Anterior cingulate cortex (tissue), 58 donors: ENCODE measurements at regions not wholly inside any gene's neighbourhood (a gene's known extent, or its start where the extent isn't known, plus 50 kb on each side); places are given as distances from the start of the nearest gene placed in this dataset.
A peak's percentile ranks its signal among the peaks of the same experiment; 100 is the strongest.

ENCODE experiments used
- DNase-seq, 58 donors: peaks; one replicate each; lab custom pipeline; 2025; lab: John Stamatoyannopoulos, UW

DNA sequence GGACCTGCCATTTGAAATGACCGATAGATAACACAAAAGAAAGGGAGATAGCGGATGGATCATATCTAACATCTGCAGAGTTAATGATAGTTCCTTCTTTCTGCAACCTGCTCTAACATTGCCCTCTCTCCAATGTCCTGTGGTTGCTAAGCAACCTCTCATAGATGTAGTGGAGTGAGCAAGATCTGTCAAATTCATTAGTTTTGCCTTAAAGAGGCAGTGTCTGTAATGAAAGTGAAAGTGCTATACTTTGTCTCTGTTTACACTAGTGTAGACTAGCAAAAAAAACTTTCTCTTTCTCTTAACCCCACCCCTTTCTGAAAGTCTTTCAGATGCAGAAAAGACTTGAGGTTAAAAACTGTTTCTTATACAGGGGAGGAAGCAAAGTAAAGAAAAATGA lies 1196.9 kb downstream of the SORCS3 start:
- peak in 1 of 58 donors; percentile 13 for DNase-seq

DNA sequence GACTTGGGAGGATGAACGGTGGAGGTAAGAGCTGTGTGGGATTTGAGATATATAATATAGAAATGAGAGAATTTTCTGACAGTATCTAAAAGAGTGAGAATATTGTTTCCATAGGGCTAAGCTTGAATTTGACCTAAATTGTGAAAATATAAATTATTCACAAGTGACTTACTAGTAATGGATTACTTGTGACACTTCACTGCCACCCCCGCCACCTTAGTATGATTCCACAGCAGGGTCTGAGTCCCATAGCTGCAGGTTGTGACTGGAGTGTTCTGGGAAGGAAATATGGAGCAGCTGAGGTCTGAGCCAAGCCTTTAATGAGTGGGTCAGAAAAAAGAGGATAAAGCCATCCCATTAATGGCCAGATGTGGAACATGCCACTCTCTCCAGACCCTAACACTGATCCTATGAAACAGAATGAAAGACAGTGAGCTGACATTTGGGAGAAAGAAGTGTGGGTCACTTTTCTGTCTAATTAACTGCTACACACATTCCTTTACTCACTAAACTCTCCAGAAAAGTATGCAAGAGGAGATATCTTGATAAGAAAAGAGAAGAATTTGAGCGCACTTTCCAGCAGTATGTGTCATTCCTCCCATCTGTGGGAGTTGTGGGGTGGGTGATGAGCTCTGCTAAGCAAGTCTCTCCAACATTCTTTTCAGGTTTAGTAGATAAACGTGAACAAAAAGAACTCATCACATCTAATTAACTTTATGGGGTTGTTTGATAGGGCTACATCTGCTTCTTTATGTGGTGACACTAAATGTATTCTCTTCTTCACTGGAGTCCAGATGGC lies 1193.4 kb downstream of the SORCS3 start:
- peak in 5 of 58 donors; percentile 1 to 28 (median 4) for DNase-seq

DNA sequence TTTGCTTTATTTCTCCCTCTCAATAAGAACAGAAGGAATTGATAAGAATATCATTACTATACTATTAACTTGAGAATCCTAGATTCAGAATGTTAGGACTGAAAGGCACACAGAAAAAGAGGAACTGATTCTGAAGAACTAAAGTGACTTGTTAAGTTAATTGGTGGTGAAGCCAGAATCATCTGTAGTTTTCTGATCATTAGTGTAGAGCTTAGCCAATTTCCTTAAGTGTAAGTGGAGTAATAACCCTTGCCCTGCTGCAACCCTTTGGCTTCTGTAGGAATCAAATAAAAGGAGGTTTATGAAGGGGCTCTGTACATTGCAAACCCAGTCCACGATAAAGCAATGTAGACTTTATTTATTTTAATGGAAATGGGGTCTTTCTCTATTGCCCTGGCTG lies 1186.0 kb downstream of the SORCS3 start:
- no peak for DNase-seq

DNA sequence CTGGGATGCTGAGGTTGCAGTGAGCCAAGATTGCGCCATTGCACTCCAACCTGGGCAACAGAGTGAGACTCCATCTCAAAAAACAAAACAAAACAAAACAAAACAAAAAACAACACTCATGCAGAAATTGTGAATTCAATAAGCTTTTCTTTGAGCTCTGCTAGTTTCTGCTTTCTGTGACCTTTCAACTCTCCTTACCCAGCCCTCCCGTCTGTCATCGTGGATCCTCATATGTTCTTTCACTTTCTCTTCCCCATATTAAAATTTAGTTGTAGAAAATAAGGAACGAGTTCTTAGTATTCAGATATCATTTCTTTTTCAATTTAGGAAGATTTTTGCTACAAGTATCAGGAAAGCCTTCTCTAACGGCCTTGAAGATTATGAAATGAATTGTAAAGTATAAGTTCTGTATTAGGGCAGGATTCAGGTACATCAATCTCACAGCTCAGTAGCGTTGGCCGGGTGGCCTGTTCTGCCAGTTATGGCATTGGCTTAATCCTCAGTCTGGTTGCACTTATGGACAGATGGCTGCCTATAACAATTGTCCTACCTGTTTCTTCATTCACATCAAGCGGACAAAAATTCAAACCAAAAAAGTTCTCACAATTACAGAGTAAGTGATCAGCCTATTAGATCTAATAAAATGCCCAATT lies 1167.0 kb downstream of the SORCS3 start:
- DNase-seq, result no peak

DNA sequence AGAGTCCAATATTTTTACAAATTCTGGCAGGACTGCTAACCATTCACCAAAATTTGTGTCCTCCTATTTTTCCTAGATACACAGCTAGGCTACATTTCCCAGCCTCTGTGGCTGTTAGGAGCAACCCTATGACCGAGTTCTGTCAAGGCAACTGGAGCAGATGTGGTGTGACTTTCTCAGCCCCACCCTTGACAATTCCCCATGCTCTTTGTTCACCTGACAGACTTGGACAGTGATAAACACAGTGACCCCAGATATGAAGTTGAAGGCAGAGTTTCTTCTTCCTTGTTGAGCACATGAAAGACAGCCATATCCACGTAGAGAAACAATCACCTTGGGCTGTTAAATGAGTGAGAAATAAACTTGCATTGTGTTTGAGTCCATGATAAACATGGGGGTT lies 1162.1 kb downstream of the SORCS3 start:
- DNase-seq, result no peak

DNA sequence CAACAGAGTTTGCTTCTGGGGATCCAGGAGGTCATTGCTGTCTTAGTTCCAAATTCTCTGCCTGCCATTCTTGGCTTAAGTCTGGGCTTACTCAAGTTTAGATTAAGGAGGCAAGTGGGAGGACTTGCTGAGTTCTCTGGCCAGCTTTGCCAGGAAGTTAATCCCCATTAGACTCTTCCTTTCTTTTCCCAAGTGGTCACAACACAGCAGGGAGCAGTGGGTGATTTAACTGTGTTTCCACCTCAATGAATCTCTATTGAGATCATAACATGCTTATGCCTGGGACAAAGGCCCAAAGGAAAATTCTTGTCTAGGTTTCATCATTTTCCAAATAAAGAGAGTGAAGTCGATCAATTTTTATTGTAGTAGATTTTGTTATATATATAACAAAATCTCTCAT lies 1159.6 kb downstream of the SORCS3 start:
- no peak for DNase-seq

DNA sequence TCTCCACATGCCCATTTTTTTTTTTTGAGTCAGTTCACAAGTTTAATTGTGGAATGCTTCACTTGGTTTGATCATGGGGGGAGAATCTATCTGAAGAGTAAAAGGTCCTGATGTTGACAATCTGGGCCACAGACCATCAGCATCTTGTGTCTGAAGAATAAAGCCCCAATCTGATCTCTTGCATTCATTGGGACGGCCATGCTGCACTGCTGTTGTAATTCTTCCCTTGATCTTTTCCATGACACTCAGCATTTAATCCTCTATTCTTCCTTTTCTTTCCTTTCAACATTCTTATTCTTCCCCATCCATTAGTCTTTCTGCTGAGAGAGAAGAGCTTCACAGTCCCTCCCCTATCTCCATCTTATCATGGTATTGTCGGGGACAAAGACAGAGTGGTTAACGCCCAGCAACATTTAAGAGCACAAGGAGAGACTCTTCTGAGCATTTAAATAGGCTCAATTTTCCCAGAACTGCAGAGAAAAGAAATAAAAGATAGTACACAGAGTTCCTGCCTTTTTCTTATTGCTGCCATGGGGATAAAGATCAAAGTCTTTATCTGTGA lies 1157.3 kb downstream of the SORCS3 start:
- DNase-seq, result no peak

DNA sequence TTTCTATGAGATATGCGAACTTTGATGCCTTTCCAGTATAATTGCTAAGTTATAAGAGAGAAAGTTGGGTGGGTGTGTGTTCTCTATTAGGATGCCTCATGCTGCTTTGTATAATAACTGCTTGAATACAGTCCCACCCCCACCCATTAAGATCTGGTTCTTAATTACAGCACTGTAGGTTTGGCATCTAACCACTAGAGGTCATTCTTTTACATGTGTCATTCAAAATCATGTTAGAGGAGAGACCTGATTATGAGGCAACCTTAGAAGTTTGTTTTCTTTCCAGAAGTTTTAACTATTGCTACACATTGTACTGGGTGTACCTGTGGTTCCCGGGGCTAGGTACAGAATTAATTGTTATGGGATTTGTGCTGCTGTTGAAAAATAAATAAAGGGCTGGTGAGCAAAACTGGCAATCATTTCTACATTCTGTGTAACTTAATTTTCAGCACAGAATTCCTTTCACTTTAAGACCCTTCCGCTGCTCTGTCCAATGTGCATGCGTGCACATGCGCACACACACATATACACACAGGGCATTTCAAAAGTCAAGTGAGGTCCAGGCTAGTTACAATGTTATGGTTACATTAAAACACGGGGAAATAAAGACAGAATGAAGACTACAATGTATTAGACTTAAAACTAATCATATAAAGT lies 1156.3 kb downstream of the SORCS3 start:
- DNase-seq, result peak in 1 of 58 donors; percentile 5

DNA sequence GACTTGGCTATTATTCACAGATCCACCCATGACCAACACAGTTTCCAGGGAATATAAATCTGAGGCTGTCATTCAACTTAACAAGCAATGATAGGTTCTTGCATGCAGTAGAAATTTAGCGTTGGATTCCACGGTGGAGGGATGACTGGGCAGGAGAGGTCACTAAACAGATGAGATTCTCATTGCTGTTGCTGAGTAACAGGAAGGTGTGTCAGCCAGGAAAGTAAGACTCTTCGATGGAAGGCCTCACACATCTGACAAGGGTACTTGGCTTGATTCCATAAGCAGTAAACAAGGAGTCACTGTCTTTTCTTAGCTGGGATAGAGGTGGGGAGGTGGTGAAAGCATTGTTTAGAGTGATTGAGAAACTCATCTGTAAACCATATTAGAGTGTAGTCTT lies 1152.0 kb downstream of the SORCS3 start:
- no peak for DNase-seq

DNA sequence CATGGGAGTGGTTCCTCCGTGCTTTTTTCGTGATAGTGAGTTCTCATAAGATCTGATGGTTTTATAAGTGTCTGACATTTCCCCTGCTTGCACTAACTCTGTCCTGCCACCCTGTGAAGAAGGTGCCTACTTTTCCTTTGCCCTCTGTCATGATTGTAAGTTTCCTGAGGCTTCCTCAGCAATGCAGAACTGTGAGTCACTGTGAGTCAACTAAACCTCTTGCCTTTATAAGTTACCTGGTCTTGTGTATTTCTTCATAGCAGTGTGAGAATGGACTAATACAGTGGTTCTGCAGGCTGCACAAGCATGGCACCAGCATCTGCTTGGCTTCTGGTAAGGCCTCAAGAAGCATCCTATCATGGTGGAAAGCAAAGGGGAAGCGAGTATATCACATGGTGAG lies 1144.6 kb downstream of the SORCS3 start:
- DNase-seq, result no peak

DNA sequence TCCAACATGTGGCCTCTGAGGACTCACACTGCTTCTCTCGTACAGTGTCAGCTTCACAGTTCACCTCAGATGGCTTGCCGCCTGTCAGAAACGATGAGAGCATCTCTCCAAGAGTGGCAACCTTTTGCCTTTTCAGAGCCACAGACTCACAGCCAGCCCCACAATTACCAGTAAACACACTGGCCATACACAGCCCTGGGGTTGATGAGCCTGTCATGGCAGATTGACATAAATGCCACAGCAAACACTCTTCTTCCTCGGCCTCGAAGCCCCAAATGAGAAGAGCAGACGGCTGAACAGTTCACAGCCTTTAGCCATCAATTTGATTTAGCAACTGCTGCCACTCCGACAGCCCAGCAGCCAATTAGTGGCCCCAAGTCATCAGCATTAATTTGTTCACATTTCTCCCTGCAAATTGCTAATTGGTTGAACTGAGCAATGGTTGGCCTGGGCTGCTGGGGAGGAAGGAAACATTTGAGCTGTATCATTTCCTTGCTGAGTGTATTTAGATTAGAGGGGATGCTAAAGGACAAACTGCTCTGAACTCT lies 1142.9 kb downstream of the SORCS3 start:
- no peak for DNase-seq

DNA sequence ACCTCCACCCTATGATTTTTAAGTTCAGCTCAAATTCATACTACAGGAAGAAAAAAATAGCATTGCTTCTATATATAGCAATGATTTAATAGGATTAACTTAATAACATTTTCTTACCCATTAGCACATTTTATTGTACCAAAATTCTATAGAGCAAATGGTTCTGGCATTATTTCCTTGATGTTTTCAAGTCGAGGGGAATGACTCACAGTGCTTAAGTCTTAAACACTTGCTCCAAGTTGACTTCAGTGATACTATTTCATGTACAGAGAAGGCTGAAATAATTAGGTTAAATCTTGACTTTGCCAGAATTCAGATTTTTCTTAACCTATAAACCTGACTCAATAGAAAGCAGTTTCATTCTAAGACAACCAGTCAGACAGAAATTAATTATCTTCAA lies 1133.8 kb downstream of the SORCS3 start:
- no peak for DNase-seq

DNA sequence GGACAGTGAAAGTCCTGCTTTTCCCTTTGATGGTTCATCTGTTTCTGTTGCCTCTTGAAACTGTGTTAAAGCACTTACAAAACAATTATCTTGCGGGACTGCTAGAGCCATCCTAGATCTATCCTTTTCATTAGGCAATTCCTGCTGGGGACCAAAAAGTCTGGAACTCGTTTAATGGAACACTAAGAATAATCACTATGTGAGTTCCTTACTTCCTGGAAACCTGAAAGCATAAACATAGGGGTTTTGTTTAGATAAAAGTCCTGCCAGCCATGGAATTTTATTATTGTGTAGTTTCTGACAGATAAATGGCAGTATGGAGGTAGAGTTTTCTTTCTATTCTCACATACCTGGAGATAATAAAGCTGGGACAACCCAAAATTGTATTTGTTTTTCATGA lies 1133.3 kb downstream of the SORCS3 start:
- DNase-seq, result no peak

DNA sequence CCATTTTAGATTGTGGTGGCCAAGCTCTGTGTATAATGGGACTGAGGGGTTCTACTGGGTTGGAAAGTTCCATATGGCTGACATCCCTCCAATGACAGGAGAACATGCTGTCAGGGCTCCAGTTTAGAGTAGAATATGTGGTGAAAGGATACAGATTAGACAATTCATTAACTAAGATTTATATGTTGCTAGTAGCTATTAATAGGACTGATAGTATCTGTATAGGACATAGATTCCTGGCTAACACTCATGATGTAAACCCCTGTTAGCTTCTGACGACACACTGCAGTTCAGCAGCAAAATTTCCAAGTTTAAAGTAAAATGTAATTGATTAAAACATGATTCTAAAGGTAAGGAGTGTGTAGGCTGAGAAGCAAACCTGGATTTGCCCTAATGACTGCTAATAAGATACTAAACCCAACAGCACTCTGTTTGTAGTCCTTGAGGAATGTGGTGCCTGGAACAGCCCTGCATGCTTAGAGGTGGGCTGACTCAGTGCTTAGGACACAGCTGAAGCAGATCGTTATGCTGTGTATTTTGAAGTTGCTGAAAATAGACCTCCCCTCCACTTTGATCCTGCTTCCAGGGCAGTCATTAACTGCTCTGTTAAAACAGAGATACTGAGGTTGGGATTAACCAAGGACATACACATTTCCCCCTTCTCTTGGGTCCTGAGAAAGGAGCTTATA lies 1129.6 kb downstream of the SORCS3 start:
- no peak for DNase-seq

DNA sequence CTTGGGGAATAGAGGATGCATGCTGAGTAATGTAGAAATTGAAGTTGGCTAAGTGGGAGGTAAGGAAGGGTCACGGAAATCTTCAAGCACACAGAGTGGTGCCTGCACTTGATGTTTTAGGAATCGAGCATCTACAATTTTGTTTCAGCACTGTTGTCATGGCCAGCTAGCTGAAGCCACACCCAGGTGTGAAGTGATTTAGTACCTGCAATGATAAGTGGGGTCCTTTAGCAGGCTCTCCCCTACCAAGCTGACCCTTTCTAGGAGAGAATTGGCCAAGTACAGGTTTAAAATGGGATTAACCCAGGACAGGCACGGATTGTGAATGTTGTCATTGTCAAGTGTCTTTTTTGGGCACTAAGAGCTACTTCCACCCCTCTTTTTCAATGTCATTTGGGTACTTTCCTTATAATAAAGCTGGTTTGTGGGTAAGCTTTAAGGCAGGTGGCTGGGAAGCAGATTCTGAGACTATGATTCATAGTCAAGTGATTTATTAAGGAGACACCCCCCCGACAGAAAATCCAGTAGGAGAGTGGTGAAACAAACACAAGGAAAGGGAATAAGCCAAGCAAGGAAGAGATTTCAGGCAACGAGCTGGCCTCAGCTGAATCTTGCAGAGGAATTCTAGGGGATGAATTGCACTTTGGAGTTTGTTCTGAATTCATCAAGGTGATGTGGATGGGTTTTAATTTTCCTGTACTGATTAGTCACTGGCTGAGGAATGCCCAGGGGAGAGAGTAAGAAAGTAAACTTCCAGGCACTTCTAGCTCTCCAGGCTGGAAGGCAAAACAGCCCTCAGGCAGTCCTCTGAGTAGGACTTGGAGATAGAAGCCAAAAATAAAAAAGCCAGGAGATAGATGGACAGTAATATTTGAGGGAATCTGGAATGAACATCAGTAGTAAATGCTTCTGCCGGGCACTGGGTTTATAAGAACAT lies 1128.4 kb downstream of the SORCS3 start:
- DNase-seq, result no peak

DNA sequence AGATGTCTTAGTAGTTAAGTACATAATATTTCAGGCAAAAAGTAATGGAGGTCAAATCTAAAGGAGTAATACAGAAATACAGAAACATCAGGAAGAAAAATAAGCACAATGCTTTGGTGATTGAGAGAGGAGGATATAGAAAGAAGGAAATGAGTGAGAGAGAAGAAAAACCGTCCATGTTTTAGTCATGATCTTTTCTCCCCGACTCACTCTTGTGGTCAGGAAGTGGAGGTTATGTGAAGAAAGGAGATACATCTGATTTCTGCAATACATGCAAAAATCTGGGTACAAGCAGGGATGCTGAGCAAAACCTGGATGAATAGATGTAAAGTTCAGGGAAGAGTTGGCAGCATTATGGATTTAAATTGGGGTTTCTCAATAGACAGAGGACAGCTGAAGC lies 1122.5 kb downstream of the SORCS3 start:
- DNase-seq, result no peak

DNA sequence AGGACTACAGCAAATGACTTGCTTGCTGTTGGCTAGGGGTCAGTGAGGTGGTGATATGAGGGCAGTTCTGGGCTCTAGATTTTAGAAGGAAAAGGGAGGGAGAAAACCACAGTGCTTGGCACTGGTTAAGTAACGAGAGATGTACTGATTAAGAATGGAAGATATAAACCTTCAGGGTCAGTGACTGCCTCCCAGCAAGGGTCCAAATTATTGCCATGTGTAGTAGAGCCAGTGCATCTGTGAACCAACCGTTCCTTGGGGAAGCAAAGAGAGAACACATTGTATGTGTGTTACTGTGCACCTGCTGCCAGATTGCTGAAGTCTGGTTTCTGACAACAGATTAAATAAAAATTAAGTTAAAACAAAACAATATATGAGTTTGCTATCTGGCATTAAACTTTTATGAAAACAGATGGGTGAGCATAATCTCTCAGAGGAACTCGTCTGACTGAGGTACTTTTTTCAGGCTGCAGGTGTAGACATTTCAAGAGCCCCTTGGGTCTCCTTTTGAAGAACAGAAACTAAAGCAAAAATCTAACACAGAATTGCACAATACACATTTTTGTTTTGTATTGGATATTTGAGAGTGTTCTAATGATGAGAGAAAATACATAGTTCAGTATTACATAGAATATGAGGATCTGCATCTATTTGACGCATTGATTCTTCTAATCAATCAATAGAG lies 1120.6 kb downstream of the SORCS3 start:
- no peak for DNase-seq

DNA sequence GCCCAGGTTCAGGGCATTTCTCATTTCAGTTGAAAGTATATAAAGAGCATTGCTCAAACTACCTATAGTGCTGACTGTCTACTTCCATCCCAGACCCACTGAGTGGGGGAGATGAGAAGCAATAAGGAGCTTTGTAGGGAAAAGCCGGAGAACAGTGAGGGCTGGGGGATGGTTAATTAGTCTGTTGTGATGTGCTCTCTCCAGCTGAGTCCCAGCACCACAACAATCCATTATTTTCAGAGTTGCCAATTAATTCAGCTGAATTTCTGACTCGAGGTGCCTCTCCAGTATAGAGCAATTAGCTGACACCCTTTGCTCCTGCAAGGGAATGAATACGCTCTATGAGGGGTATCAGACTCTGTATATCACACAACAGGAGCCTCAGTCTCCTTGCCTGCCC lies 1118.6 kb downstream of the SORCS3 start:
- no peak for DNase-seq
